HL-60 (cell line): ENCODE measurements at regions not wholly inside any gene's neighbourhood (a gene's known extent, or its start where the extent isn't known, plus 50 kb on each side); places are given as distances from the start of the nearest gene placed in this dataset.

Source experiments
- DNase-seq, 2 experiments: peaks; one replicate each; pipeline ENCODE4 v3.0.0-alpha.2; 2010 to 2020; ENCODE audit warnings: low read depth in 1 of 2, low spot score in 1 of 2
- H3K27ac ChIP-seq: fragments of 250-450 bp; sonication (Bioruptor Pico); replicated peaks from 2 replicates; pipeline ENCODE4 v1.5.1; 2020; ENCODE audit warnings: mild to moderate bottlenecking, moderate library complexity
- H3K27me3 ChIP-seq: fragments of 250-450 bp; sonication (Bioruptor Pico); 2 replicates; pipeline ENCODE4 v1.5.1; 2021; ENCODE audit warnings: mild to moderate bottlenecking, moderate library complexity; ENCODE audit not compliant: insufficient read depth, poor library complexity, severe bottlenecking
- H3K4me3 ChIP-seq: replicated peaks from 2 replicates; pipeline ENCODE4 v1.5.1; 2011; ENCODE audit warnings: mild to moderate bottlenecking, control low read depth, low read length; ENCODE audit not compliant: insufficient read depth
- CTCF ChIP-seq: IDR thresholded peaks from one replicate; pipeline ENCODE4 v1.5.1; 2011; ENCODE audit warnings: low read length, control low read depth, inconsistent platforms; ENCODE audit not compliant: insufficient read depth
- GABPA ChIP-seq: IDR thresholded peaks from 2 replicates; pipeline ENCODE4 v1.6.1; 2012; ENCODE audit warnings: low read depth
- POLR2AphosphoS5 ChIP-seq: IDR thresholded peaks from 2 replicates; pipeline ENCODE4 v1.6.1; 2012; ENCODE audit warnings: low read depth
- REST ChIP-seq: IDR thresholded peaks from 2 replicates; pipeline ENCODE4 v1.6.1; 2012; ENCODE audit warnings: low read depth; ENCODE audit not compliant: insufficient replicate concordance
- SPI1 ChIP-seq: IDR thresholded peaks from 2 replicates; pipeline ENCODE4 v1.6.1; 2012; ENCODE audit warnings: low read depth, mild to moderate bottlenecking, borderline replicate concordance

GRCh38 chr1:208928349-208929010 is 655.0 kb upstream of the CAMK1G start:
- no peak for DNase-seq
- H3K4me3 ChIP-seq = no peak overlapping the region
- TF ChIP-seq SPI1 (no peak), REST (no peak), GABPA (no peak), CTCF (no peak), POLR2AphosphoS5 (no peak)
- H3K27ac ChIP-seq = no peak overlapping the region
- H3K27me3 ChIP-seq = peaks cover 3% of the 10 kb centered on the region

- H3K4me3 ChIP-seq = no peak overlapping the region
- no peak overlapping the region for H3K27ac ChIP-seq
- TF ChIP-seq GABPA (no peak), REST (no peak), SPI1 (no peak), CTCF (no peak), POLR2AphosphoS5 (no peak)
- H3K27me3 ChIP-seq = peaks cover 3% of the 10 kb centered on the region
- no peak for DNase-seq
Measured at GRCh38 chr1:208929575-208929974, 653.9 kb upstream of the CAMK1G start.

GRCh38 chr1:208931936-208932335 is 651.6 kb upstream of the CAMK1G start:
- no peaks in the 10 kb centered on the region for H3K27me3 ChIP-seq
- TF ChIP-seq POLR2AphosphoS5 (no peak), SPI1 (no peak), REST (no peak), CTCF (no peak), GABPA (no peak)
- DNase-seq = no peak
- H3K4me3 ChIP-seq = no peak overlapping the region
- no peak overlapping the region for H3K27ac ChIP-seq
